ENCODE measurements at regions not wholly inside any gene's neighbourhood (a gene's known extent, or its start where the extent isn't known, plus 50 kb on each side); places are given as distances from the start of the nearest gene placed in this dataset.

DNA sequence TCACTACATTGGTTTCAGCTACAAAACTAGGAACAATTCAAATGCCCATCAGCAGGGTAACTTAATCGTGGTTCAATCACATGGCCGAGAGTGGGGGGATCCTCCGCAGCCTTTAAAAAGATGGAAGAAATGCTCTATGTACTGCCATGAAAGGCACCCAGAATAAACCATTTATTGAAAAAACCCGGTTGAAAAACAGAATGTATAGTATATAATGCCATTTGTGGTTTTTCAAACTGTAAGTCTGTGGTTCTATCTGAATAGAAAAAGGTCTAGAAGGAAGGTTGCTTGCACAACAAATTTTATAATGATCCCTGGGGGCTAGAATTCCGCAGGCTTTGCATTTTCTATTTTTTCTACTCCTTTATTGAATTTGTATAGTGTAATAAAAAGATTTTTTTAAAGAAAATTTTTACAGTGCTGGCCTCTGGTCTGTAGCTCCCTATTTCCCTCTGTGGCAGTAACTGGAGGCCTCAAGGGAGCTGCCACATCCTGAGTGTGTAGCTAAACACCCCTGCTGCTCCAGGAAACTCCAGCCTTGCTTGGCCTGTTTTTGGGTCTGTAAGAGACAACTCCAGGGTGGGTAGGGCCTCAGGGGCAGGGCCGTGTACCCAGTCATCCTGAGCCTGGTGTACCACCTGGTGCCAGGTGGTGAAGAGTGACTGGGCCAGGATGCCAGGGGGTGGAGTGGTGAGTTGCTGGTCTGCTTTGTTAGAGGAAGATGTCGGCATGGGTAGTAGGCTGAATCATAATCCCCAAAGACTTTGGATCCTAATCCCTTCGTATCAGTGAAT lies 51.5 kb upstream of the EPS8L3 start:
- H3K4me3 Mint-ChIP-seq: no peak overlapping the region
- Histone ChIP-seq H3K4me3 (ENCODE audit: control insufficient read depth in 1 of 2, extremely low read depth in 1 of 2, low read length in 1 of 2) (no peak overlapping the region), H3K4me1 (ENCODE audit: control insufficient read depth in 1 of 2, extremely low read depth in 1 of 2, insufficient read depth in 2 of 2, low read length in 2 of 2) (peaks cover 0 to 2% of the 10 kb centered on the region in 2 experiments), H3K9me3 (no peaks in the 10 kb centered on the region), H3K27me3 (replicated peaks in 1 of 2; ENCODE audit: control insufficient read depth in 2 of 2, extremely low read depth in 1 of 2, insufficient read depth in 2 of 2, low read length in 1 of 2) (no peaks in the 10 kb centered on the region), H3K36me3 (ENCODE audit: control insufficient read depth in 2 of 2, extremely low read depth in 1 of 2, insufficient read depth in 1 of 2, low read length in 1 of 2) (no peaks in the 10 kb centered on the region), H3K27ac (ENCODE audit: low read length) (no peak overlapping the region)
- H3K36me3 Mint-ChIP-seq: no peaks in the 10 kb centered on the region
- no peaks in the 10 kb centered on the region for H3K27me3 Mint-ChIP-seq
- ATAC-seq (replicated peaks in 1 of 4): no peak
- CTCF ChIA-PET: interaction anchor here in 1 of 2 donors (0.8 kb wide), 1 partner anchor 23 kb away, joined by 3 read pairs; no protein-coding TSS in a partner anchor
- POLR2A ChIA-PET: interaction anchor here in 1 of 2 donors (0.6 kb wide), 1 partner anchor 206 kb away, joined by 3 read pairs; no protein-coding TSS in a partner anchor
- no peak overlapping the region for H3K27ac Mint-ChIP-seq
- WGBS (ENCODE audit: insufficient coverage): 91% methylated on average over 5 of the region's 8 CpGs
- DNase-seq: no peak
- peaks cover 5 to 17% (median 5%) of the 10 kb centered on the region in 3 donors for H3K4me1 Mint-ChIP-seq
- peaks cover 0 to 7% (median 4%) of the 10 kb centered on the region in 3 donors for H3K9me3 Mint-ChIP-seq

GRCh38 chr1:109814223-109814622 lies 50.5 kb upstream of the EPS8L3 start:
- peak overlapping the region in 1 of 2 donors; percentile 14 for H3K27ac Mint-ChIP-seq
- H3K4me1 ChIP-seq (ENCODE audit: control insufficient read depth in 1 of 2, extremely low read depth in 1 of 2, insufficient read depth in 2 of 2, low read length in 2 of 2): peaks cover 0 to 2% of the 10 kb centered on the region in 2 experiments
- no peaks in the 10 kb centered on the region for H3K9me3 ChIP-seq
- no peaks in the 10 kb centered on the region for H3K36me3 Mint-ChIP-seq
- H3K27ac ChIP-seq (ENCODE audit: low read length): no peak overlapping the region
- peaks cover 5 to 17% (median 5%) of the 10 kb centered on the region in 3 donors for H3K4me1 Mint-ChIP-seq
- H3K4me3 Mint-ChIP-seq: no peak overlapping the region
- H3K36me3 ChIP-seq (ENCODE audit: control insufficient read depth in 2 of 2, extremely low read depth in 1 of 2, insufficient read depth in 1 of 2, low read length in 1 of 2): no peaks in the 10 kb centered on the region
- ATAC-seq (replicated peaks in 1 of 4) (no peak), DNase-seq (no peak)
- H3K27me3 Mint-ChIP-seq: no peaks in the 10 kb centered on the region
- no peaks in the 10 kb centered on the region for H3K27me3 ChIP-seq (replicated peaks in 1 of 2; ENCODE audit: control insufficient read depth in 2 of 2, extremely low read depth in 1 of 2, insufficient read depth in 2 of 2, low read length in 1 of 2)
- no CpG with 5 or more reads among the region's 5 CpGs for WGBS (ENCODE audit: insufficient coverage)
- peaks cover 0 to 7% (median 4%) of the 10 kb centered on the region in 3 donors for H3K9me3 Mint-ChIP-seq
- ChIA-PET CTCF (interaction anchor here in 1 of 2 donors (0.8 kb wide), 1 partner anchor 22 kb away, joined by 3 read pairs; no protein-coding TSS in a partner anchor), POLR2A (no interaction called here)
- H3K4me3 ChIP-seq (ENCODE audit: control insufficient read depth in 1 of 2, extremely low read depth in 1 of 2, low read length in 1 of 2): no peak overlapping the region

All from T-cell (primary cell).